OCI-LY7 (cell line): ENCODE measurements at regions not wholly inside any gene's neighbourhood (a gene's known extent, or its start where the extent isn't known, plus 50 kb on each side); places are given as distances from the start of the nearest gene placed in this dataset.

Experiments
- EZH2phosphoT487 ChIP-seq: fragments of 200-600 bp; sonication (generic); IDR thresholded peaks from 2 replicates; pipeline ENCODE4 v1.6.1; 2018; ENCODE audit warnings: low read depth, borderline replicate concordance, mild to moderate bottlenecking, mixed run types, antibody characterized with exemption, low read length, moderate library complexity, mixed read lengths
- TF ChIP-seq, protein P1 (sequence below): fragments of 200-600 bp; sonication (generic); conservative IDR thresholded peaks from 2 replicates; pipeline ENCODE4 v1.5.1; 2014; ENCODE audit warnings: mild to moderate bottlenecking, antibody characterized with exemption, low read length, moderate library complexity, mixed read lengths

DNA sequence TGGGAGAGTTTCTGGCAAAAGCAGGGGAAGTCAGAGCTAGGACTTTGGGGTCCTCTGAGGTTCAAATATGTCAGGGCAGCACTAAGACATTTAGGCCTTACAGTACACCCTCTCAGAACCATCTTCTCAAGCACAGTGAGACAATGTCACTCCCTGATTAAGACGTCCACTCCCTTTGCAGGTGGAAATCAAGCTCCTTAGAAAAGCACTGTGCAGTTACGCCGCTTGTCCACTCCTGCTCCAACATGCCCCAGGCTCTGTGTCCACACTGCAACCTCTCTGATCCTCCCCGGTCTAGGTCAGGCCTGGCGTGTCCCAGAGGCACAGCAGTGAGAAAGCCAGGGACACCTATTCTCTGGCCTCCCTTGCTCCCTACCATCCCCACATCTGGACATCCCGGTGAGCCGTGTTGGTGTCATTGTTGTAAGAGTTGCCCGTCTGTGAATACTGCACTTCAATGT is 528.6 kb upstream of the ID2 start:
- TF ChIP-seq, protein P1, sequence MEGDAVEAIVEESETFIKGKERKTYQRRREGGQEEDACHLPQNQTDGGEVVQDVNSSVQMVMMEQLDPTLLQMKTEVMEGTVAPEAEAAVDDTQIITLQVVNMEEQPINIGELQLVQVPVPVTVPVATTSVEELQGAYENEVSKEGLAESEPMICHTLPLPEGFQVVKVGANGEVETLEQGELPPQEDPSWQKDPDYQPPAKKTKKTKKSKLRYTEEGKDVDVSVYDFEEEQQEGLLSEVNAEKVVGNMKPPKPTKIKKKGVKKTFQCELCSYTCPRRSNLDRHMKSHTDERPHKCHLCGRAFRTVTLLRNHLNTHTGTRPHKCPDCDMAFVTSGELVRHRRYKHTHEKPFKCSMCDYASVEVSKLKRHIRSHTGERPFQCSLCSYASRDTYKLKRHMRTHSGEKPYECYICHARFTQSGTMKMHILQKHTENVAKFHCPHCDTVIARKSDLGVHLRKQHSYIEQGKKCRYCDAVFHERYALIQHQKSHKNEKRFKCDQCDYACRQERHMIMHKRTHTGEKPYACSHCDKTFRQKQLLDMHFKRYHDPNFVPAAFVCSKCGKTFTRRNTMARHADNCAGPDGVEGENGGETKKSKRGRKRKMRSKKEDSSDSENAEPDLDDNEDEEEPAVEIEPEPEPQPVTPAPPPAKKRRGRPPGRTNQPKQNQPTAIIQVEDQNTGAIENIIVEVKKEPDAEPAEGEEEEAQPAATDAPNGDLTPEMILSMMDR, result no peak
- no peak for TF ChIP-seq EZH2phosphoT487
